BJ (cell line): ENCODE measurements at regions not wholly inside any gene's neighbourhood (a gene's known extent, or its start where the extent isn't known, plus 50 kb on each side); places are given as distances from the start of the nearest gene placed in this dataset.

Experiments used
- CTCF ChIA-PET: fragments of 350-600 bp; formaldehyde crosslinking; extraction: SDS; loops from one replicate; lab custom pipeline; 2021; ENCODE audit warnings: antibody characterized with exemption, inconsistent platforms; lab: Yijun Ruan, JAX
- POLR2A ChIA-PET: fragments of 300-600 bp; sonication (Branson Sonifier 250); formaldehyde crosslinking; extraction: SDS; loops from one replicate; lab custom pipeline; 2021; ENCODE audit warnings: antibody characterized with exemption; lab: Charles Lee
- DNase-seq: peaks from one replicate; pipeline ENCODE4 v3.0.0-alpha.2; 2011; ENCODE audit warnings: low read depth
- H3K27me3 ChIP-seq: 2 replicates; pipeline ENCODE4 v1.6.0; 2011; ENCODE audit warnings: low read length; ENCODE audit not compliant: control insufficient read depth, insufficient read depth
- H3K36me3 ChIP-seq: 2 replicates; pipeline ENCODE4 v1.5.1; 2011; ENCODE audit warnings: low read length; ENCODE audit not compliant: control insufficient read depth, insufficient read depth
- H3K4me3 ChIP-seq: 2 replicates; pipeline ENCODE4 v1.5.1; 2011; ENCODE audit warnings: low read depth, mild to moderate bottlenecking, control low read depth, low read length
- CTCF ChIP-seq: IDR thresholded peaks from 2 replicates; pipeline ENCODE4 v1.5.1; 2011; ENCODE audit warnings: low read depth, mild to moderate bottlenecking, control low read depth, inconsistent platforms, low read length, moderate library complexity; ENCODE audit not compliant: insufficient read depth

GRCh38 chr17:71409137-71409536, 711.7 kb upstream of the SOX9 start:
- ChIA-PET CTCF (no interaction called here), POLR2A (no interaction called here)
- no peaks in the 10 kb centered on the region for H3K36me3 ChIP-seq
- no peak overlapping the region for H3K4me3 ChIP-seq
- no peaks in the 10 kb centered on the region for H3K27me3 ChIP-seq
- DNase-seq, result no peak
- no peak for TF ChIP-seq CTCF

GRCh38 chr17:71409712-71410111, 711.1 kb upstream of the SOX9 start:
- POLR2A ChIA-PET, result no interaction called here
- DNase-seq, result peak; percentile 80
- Histone ChIP-seq H3K36me3 (no peaks in the 10 kb centered on the region), H3K27me3 (no peaks in the 10 kb centered on the region), H3K4me3 (no peak overlapping the region)
- TF ChIP-seq CTCF, result no peak
- CTCF ChIA-PET, result no interaction called here

GRCh38 chr17:71412803-71413202, 708.0 kb upstream of the SOX9 start:
- ChIA-PET CTCF (interaction anchor here (0.9 to 1.2 kb wide), 4 partner anchors 26 to 181 kb away, joined by 3 read pairs; no protein-coding TSS in a partner anchor), POLR2A (interaction anchor here (0.5 kb wide), 1 partner anchor 81 kb away, joined by 5 read pairs; no protein-coding TSS in a partner anchor)
- Histone ChIP-seq H3K27me3 (no peaks in the 10 kb centered on the region), H3K4me3 (no peak overlapping the region), H3K36me3 (no peaks in the 10 kb centered on the region)
- no peak for TF ChIP-seq CTCF
- DNase-seq, result peak; percentile 92

- Histone ChIP-seq H3K4me3 (no peak overlapping the region), H3K27me3 (no peaks in the 10 kb centered on the region), H3K36me3 (no peaks in the 10 kb centered on the region)
- no peak for TF ChIP-seq CTCF
- no peak for DNase-seq
- CTCF ChIA-PET, result interaction anchor here (0.6 to 1.2 kb wide), 3 partner anchors 25 to 162 kb away, joined by 3 read pairs; no protein-coding TSS in a partner anchor
- POLR2A ChIA-PET, result interaction anchor here (0.6 kb wide), 1 partner anchor 33 kb away, joined by 3 read pairs; no protein-coding TSS in a partner anchor
Observed at GRCh38 chr17:71413935-71414334, 706.9 kb upstream of the SOX9 start.

- no peak for DNase-seq
- CTCF ChIA-PET, result no interaction called here
Observed at GRCh38 chr17:71417142-71417541, 703.7 kb upstream of the SOX9 start.

More at GRCh38 chr17:71417142-71417541, 703.7 kb upstream of the SOX9 start:
- Histone ChIP-seq H3K36me3 (no peaks in the 10 kb centered on the region), H3K4me3 (no peak overlapping the region), H3K27me3 (no peaks in the 10 kb centered on the region)
- POLR2A ChIA-PET, result no interaction called here
- no peak for TF ChIP-seq CTCF
